NCI-H2107 (cell line): ENCODE measurements at regions not wholly inside any gene's neighbourhood (a gene's known extent, or its start where the extent isn't known, plus 50 kb on each side); places are given as distances from the start of the nearest gene placed in this dataset.

ENCODE experiments used
- DNase-seq: peaks from one replicate; lab custom pipeline; 2025; lab: John Stamatoyannopoulos, UW

DNA sequence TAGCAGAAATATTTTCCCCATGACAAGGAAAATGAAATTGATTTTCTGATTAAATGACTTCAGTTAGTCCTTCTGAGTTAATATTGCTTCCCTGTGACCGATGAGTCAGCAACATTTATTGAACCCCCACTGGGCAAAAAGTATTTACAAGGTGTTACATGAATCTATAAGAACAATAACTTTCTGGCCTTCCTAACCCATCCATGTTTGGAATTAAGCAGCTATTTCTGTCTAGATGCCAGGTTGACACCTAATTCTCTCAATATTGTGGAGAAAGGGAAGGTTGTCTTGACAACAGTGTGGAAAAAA is 112.9 kb upstream of the JAZF1 start:
- DNase-seq, result no peak

DNA sequence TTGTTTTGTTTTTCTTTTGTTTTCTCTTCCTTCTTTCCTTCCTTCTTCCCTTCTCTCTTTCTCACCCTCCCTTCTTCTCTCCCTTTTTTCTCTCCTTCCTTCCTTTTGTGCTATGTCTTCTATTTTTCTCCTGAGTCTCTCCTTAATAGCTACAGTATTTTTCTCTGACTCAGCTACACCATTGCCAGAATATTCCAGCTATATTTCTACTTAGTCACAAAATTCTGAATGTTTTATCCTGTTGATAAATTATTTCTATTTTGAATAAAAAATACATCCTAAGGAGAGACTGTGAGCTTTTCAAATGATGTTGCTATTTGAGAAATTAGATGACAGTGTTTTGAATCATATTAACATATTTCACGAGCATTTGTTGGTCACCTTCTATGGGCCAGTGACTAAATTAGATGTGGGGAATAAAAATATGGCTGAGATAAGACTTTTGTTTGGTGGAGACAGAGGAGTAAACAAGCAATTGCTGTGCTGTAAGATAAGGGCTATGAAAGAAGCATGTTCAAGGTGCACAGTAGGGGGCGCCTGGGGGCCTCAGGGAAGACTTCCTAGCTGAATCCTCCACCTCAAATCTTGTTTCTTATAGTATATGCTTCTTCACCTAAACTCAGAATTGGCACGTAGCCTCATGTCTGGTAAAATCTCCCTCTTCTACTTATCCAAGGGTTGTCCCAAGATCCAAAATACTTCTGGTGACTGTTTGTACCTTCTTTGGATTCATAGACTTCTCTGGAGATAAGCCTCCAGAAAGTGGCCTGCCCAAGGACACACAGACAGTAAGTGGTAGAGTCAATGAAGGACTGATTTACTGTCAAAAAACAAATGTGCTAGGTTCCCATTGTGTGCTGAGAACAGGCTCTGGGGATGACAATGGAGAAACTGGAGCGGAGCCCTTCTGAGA is 115.5 kb upstream of the CREB5 start:
- no peak for DNase-seq

DNA sequence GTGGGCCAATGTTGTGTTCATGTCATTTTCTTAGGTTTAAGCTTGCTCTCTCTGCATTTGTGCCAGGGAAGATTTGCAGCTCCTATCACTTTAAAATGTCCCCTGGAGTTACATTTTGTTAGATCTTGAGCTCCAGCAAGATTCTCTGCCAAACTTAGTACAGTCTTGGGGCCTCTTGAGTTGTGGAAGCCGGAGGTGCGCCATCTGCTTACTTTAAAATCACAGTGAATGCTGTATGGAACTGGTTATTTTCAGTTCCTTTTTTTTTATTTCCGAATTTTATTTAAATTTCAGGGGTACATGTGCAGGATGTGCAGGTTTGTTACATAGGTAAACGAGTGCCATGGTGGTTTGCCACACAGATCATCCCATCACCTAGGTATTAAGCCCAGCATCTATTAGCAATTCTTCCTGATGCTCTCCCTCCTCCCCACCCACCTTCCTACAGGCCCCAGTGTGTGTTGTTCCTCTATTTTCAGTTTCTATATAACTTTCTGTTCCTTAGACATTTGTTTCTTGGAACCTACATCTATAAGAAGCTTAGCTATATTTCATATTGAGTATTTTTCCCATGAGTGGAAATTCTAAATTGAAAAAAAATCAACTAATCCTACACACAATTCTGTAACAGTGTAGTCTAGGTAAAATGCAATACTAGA is 114.4 kb upstream of the CREB5 start:
- DNase-seq, result no peak

DNA sequence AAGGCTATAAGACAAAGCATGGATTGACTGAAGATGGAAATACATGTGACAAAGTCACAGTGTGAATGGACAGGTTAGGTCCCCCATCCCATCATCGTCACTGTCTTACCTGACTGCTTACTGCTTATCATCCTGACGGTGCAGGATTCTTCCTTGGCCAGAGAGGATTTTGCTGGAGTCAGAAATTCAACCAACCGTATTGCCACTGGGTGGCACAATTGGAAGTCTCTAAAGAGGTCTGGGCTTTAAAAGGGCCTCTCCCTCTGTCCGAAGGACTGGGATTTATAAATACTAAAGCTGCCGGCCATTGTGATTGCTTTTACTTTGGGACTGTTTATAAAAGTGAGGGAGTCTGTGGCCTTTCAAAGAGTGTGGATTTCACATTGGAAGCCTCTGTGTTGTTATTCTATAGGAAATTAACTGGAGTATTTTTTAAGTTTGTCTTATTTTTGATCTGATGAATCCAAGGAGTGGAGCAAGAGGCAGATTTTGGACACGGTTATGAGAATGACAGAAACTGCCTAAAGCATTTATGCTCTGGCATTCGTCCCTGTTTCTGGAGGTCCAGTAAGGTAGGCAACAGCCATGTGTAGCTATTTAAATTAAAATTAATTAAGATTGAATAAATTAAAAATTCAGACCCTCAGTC is 113.3 kb upstream of the CREB5 start:
- peak; percentile 26 for DNase-seq

DNA sequence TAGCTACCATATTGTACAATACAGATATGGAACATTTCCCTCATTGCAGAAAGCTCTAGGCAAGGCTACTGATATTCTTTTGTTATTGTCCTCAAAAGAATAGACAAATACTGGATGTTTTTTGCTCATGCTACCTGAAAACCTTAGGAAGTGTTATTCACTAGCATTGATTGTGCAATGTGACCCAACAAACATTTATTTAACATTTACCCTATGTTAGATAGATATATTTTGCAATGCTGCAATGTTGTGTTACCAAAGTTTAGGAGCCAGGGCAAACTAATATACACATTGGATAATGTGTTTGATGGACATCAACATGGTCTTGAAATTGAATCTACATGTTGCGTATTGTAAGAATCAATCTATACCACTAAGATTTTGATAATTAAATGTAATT is 112.8 kb upstream of the CREB5 start:
- DNase-seq, result no peak

DNA sequence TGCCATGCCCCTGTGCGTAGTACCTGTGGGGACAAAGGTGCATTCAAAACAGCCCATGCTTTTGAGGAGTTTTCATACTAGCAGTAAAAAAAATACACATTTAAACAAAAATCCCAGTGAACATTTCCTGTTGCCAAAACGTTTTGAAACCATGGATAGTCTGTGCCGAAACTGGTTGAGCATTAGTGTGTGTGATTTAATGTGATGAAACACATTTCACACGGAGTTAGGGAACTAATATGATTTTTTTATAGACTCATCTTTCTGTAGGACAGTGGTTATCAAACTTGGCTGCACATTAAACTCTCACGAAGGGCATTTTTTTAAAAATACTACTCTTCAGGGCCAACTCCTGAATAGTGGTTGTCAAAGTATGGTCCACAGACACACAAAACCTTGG is 111.8 kb upstream of the CREB5 start:
- DNase-seq, result no peak

DNA sequence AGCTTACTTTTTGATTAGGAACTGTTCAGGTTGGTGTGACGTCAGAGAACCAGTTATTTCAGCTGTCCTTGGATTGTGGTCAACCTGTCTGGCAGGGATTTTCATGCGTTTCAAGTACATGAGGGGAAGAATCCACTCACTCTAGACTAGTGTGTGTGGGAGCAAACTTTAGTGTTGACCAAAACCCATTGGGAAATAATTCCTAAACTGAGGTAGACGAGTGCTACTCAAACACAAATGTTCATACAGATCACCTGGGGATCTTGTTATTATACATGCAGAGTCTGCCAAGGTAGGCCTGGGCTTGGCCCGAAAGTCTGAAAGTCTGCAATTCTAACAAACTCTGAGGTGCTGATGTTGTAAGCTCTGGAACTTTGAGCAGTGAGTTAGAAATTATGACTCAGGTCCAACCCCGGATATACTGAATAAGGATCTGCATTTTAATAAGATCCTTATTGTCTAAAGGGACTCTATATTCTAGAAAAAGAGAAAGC is 111.1 kb upstream of the CREB5 start:
- no peak for DNase-seq

DNA sequence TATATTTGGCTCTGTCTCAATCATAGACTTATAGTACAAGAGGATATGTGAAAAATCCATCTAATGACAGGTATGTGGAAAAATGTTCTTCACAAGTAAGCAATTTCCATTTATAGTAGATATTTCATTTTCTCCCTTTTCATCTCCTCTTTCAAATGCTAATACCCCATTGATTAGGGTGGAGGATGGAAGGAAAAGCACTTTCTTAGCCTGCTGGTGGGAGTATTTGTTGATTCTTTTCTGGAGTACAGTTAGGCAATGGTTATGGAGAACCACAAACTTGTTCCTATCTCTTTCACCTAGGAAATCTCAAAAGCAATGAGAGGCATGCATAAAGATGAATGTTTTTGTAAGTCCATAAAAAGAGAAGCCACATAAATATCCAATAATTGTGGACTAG is 108.0 kb upstream of the CREB5 start:
- no peak for DNase-seq

DNA sequence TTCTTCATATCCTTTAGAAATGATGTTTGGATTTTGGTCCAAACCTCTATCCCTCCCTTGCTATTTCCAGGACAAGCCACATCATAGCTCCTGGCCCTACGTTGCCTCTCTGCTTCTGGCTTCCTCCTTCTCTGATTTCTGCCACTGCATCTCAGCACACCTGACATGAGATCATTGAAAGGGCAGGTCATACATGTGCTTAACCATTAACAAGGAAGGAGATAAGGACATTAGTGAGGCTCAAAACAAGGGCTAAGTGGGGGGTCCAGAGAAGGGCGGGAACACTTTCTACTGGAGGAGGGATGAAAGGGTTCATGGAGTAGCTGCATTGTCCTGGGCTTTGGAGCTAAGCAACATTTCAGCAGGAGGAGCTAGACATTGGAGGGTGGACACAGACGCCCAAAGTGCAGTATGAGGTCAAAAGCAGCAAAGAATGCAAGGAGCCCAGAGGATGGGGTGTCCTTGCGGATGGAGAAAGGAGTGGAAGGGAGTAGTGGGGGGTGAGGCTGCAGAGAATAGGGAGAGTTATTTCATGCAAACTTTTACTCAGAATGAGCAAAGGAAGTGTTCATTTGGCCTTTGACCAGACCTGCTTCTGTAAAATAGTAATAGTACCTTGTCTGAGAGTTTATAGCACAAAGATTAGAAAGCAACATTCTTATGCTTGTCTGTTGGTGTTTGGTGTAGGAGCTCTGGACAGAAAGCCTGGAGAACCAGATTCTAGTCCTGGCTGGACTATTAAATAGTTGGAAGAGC is 102.4 kb upstream of the CREB5 start:
- no peak for DNase-seq

DNA sequence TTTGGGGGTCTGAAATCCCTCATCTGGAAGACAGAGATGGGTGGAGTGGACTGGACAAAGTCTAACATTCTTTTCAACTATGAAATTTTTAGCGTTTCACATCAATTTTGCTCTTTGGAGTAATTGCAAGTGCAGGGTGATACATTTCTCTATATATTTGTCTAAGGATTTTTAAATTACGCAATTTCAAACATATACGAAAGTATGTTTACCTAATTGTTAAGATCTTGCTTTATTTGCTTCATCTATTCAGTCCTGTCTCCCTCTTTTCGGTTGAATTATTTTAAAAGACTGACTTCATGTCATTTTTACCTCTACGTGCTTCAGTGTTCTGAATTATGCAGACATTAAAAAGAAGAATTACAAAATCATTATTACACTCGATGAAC is 101.9 kb upstream of the CREB5 start:
- no peak for DNase-seq

DNA sequence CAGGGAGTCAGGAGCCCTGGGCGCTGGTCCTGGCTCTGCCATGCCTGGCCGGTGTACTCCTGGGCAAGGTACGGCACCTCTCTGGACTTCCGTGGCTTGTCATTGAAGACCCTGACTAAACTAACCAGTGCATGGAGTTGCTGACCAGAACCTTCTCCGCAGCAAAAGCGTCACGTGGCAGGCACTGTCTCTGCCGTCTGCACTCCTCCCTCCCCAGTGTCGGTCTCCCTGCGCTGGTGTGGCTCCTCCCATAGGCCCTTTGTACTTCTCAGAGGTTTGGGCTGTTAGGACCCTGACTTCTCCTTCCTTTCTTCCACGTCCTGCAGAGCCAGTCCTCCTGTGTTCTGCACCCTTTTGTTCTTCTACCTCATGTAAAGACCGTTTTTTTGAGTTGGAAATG is 100.6 kb upstream of the CREB5 start:
- DNase-seq, result no peak

DNA sequence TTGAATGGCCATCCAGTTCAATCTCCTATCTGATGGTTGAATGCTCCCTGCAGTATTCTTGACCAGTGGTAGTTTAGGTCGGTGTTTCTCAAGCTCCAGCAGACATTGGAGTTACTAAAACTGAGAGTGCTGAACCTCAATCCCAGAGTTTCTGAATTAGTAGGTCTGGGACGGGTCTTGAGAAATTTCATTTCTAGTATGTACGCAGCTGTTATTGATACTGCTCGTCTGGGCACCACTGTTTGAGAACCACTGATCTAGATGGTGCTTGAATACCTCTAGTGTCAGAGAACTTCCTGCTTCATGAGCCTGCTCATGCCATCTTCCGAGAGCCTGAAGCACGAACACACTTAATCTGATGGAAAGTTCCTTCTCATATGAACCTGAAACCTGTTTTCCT is 99.4 kb upstream of the CREB5 start:
- DNase-seq, result no peak

DNA sequence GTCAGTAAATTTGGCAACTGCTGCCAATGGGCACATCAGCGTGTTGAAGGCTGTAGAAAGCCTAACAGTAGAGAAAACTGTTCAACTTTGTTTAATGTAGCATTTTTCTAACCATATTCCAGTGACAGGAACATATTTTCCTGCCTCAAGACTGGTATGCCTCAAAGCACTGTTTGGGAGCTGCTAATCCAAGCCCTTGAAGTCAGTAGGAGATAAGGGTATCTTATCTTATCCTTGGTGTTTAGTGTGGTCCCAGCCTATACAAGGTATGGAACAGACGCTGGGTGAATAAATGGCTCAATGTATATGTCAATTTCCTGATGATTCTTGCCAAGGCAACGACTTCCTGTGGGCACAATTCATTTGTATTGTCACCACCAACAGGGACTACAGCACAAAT is 97.5 kb upstream of the CREB5 start:
- no peak for DNase-seq

DNA sequence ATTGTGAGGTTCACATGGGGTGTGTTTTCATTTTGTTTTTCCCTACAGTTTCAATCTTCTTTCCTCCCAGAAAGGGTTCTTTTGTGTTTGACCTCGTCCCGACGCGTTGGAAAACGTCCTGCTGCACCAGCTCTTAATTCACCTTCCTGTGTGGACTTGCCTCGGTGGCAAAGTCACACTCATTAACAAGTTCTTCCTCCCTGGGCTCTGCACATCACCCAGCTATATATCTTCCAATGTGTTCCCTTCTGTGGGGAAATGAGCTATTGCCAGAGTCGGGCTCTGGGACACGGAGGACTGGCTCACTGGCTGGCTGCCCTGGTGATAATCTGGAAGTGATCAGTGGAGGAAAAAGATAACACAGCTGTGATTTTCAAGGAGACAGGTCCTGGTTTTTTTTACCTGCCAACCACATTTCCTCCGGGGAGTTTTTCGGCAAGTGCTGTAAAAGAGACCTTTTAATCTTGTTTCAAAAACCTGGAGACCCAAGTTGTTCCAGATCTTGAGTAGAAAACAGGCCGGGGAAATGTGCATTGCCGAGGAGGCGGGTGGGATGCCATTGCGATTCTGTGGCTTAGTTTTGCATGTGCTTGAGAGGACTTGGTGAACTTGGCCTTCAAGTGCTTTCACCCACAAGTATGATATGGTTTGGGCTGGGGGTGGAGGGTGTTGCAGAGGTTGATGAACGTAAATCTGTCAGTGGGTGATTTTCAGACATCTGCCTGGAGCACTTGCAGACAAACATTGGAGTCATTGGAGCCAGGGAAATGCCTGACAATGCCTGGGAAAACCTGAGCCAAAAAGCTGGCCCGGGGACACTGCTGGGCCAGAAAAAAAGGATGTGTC is 96.5 kb upstream of the CREB5 start:
- DNase-seq, result no peak

DNA sequence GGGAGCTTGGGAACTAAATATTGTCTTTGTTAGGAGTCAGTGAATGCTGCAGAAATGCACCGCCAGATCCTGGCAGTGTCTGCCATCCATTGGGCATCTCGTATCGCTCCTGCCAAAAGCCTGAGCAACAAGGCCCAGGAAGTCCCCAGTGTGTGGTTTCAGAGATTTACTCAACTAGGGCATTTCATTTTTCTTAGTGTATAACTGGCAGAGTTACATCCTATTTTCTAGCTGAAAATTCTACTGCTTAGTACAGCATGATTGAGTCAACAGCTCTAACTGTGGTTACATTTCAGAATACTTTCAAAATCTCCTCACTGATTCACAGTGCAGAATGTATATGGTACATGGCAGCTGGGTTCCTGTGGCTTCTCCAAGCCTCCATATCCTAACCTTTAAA is 95.8 kb upstream of the CREB5 start:
- no peak for DNase-seq

DNA sequence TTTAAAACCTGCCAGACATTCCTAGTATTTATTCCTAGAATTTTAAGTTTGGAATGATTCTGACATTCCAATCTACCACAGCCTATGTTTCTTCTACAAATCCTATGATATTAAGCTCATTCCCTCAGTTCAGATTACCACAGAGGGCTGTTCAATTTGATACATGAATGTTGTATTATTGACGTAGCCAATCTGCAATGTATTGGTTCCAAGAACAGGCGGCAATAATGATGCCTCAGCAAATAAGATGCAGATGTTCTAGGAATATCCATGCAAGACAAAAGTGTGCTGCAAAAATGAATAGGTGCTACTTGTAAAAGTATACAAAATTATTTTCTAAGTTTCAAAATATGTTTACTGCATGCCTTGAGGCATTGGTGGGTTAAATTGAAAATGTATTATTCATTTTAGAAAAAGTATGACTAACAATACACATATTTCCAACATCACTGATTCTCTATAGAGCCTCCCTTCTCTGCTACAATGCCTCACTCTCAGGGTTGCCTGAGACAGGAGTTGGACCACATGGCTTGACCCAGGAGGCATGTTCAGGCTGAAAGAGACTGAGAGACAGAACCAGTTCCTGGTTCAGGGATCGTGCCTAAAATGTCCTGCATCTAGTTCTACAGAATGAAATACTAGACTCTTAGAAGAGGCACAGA is 94.1 kb upstream of the CREB5 start:
- no peak for DNase-seq

DNA sequence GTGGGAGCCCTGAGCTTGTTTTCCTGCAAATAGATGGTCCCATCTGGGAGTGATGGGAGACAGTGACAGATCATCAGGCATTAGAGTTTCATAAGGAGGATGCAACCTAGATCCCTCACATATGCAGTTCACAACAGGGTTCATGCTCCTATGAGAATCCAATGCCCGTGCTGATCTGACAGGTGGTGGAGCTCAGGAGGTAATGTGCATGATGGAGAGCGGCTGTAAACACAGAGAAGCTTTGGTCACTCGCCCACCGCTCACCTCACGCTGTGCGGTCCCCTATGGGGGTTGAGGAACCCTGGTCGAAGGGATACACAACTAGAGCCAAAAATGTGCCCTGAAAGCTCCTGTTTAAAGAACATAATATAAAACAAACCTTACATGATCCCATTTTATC is 88.5 kb upstream of the CREB5 start:
- no peak for DNase-seq

DNA sequence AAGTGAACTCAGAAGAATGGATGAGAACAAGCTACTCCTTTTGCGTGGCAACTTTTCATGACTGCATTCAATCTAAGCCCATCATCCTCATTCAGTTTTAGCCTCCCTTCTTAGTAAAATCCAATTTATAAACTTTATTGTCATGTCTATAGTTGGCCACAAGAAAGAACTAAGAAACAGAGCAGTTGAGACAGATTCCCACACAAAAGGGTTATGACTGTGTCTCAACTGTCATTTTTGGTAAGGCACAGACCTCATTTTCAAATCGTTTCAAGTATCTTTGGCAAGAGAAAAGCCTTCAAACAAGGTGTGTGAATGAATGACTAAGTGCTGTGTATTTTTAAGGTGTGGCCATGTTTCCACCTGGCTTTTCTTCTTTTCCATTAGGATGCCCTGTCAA is 84.2 kb upstream of the CREB5 start:
- no peak for DNase-seq

DNA sequence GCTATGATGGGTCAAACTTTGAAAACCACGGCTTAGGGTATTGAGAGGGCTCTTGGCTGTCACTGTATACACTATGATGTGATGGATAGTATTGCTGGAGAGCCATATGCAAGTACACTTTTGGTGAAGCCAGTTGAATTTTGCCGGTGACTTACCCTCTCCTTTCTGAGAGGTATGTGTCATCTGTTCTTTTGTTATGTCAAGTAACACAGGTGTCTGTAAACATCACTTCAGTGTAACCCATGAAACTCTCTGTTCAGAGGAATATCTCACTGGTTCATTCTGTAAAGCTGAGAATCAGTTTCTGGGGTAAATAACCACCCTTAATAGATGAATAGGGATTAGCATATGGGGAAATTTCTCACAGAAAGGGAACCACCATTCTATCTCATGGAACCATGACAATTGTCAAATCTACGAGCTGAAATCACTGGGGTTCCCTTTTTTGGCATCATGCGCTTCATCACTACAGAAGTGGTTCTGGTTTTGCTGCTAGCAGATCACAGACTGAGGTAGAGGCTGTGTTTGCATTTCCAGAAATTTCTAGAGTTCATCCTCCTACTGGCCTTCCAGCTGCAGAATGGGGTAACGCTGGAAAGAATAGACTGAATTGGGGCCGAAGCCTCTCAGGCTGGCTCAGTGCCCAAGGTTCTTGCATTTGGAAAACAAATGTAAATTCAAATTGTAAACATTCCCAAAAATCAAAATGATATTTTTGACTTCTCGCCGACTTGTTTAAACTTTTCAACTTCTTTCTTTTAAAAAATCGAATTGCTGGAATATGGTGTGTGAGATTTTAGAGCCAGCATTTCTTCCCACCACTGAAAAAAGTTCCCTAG is 83.3 kb upstream of the CREB5 start:
- no peak for DNase-seq
